ENCODE measurements at regions not wholly inside any gene's neighbourhood (a gene's known extent, or its start where the extent isn't known, plus 50 kb on each side); places are given as distances from the start of the nearest gene placed in this dataset.

- WGBS (ENCODE audit: insufficient coverage, low coverage, missing lambda C conversion rate), result 61% methylated on average over 6 of the region's 6 CpGs
- no peak overlapping the region for H3K9ac ChIP-seq (ENCODE audit: insufficient read depth in 1 of 2, low read depth in 2 of 2, low read length in 2 of 2)
- ATAC-seq (no peak), DNase-seq (ENCODE audit: extremely low read depth in 1 of 4, low spot score in 3 of 4) (no peak), FAIRE-seq (no peak)
- H3K79me2 ChIP-seq (ENCODE audit: control insufficient read depth, insufficient read depth, low read length), result no peaks in the 10 kb centered on the region
- H3K36me3 ChIP-seq (ENCODE audit: control insufficient read depth, insufficient read depth, low read length), result no peaks in the 10 kb centered on the region
- ChIA-PET CTCF (ENCODE audit: low intra/inter-chr PET ratio) (no interaction called here), POLR2A (interaction anchor here (2.4 kb wide), 1 partner anchor 12 kb away, joined by 11 read pairs; no protein-coding TSS in a partner anchor)
- no peaks in the 10 kb centered on the region for H3K9me1 ChIP-seq (ENCODE audit: control insufficient read depth, insufficient read depth, low read length)
- H3K27me3 ChIP-seq (ENCODE audit: control insufficient read depth in 2 of 2, insufficient read depth in 2 of 2, low read length in 2 of 2), result no peaks in the 10 kb centered on the region
- BruUV-seq (replicated peaks), result no TSS peak
- in situ Hi-C loops (cut with MboI), result no loop called here
- no peak overlapping the region for H3K4me3 ChIP-seq
- no peak overlapping the region for H3K4me2 ChIP-seq (ENCODE audit: insufficient read depth, low read length)
- peaks cover 5 to 17% of the 10 kb centered on the region in 2 experiments; a peak in 3 of 5 replicates for H3K4me1 ChIP-seq (replicated peaks in 1 of 2; ENCODE audit: control insufficient read depth in 2 of 2, insufficient read depth in 2 of 2, low read length in 2 of 2)
- H3K27ac ChIP-seq (ENCODE audit: extremely low read depth, low read depth, low read length), result no peak overlapping the region
- intact Hi-C loops (cut with micrococcal nuclease), result no loop called here
- no peaks in the 10 kb centered on the region for H3K9me3 ChIP-seq (replicated peaks; ENCODE audit: control insufficient read depth, insufficient read depth, low read depth, low read length)
- H4K20me1 ChIP-seq (replicated peaks; ENCODE audit: control insufficient read depth, insufficient read depth, low read length), result no peaks in the 10 kb centered on the region
- no peak overlapping the region for H2AFZ ChIP-seq (ENCODE audit: low read depth, low read length)
- TF ChIP-seq ZNF253 (CRISPR knock-in tag; conservative IDR thresholded peaks at IDR 0.05) (no peak), POLR2B (IDR thresholded peaks at IDR 0.05; ENCODE audit: low read depth, partially characterized antibody) (no peak), RBBP5 (IDR thresholded peaks at IDR 0.05; ENCODE audit: borderline replicate concordance, insufficient read depth, low read length, poor library complexity, severe bottlenecking) (no peak), ZNF175 (CRISPR knock-in tag; IDR thresholded peaks at IDR 0.05; ENCODE audit: low read depth) (no peak), FOXA3 (CRISPR knock-in tag; conservative IDR thresholded peaks at IDR 0.05 in 1 of 2, IDR thresholded peaks at IDR 0.05 in 1 of 2) (no peak), COPS2 (conservative IDR thresholded peaks at IDR 0.05) (no peak), EP400 (IDR thresholded peaks at IDR 0.05) (no peak), SMC3 (conservative IDR thresholded peaks at IDR 0.05; ENCODE audit: insufficient read depth, low read depth, low read length) (no peak), L3MBTL2 (IDR thresholded peaks at IDR 0.05) (no peak), HLTF (IDR thresholded peaks at IDR 0.05) (no peak), FOXA1 (IDR thresholded peaks at IDR 0.05; ENCODE audit: borderline replicate concordance) (no peak)
- TF ChIP-seq, protein P1, sequence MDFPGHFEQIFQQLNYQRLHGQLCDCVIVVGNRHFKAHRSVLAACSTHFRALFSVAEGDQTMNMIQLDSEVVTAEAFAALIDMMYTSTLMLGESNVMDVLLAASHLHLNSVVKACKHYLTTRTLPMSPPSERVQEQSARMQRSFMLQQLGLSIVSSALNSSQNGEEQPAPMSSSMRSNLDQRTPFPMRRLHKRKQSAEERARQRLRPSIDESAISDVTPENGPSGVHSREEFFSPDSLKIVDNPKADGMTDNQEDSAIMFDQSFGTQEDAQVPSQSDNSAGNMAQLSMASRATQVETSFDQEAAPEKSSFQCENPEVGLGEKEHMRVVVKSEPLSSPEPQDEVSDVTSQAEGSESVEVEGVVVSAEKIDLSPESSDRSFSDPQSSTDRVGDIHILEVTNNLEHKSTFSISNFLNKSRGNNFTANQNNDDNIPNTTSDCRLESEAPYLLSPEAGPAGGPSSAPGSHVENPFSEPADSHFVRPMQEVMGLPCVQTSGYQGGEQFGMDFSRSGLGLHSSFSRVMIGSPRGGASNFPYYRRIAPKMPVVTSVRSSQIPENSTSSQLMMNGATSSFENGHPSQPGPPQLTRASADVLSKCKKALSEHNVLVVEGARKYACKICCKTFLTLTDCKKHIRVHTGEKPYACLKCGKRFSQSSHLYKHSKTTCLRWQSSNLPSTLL (IDR thresholded peaks at IDR 0.05), result no peak
Measured at GRCh38 chr1:212207118-212207517, 78.1 kb upstream of the PPP2R5A start.
